ENCODE measurements at regions not wholly inside any gene's neighbourhood (a gene's known extent, or its start where the extent isn't known, plus 50 kb on each side); places are given as distances from the start of the nearest gene placed in this dataset.
A peak's percentile ranks its signal among the peaks of the same experiment; 100 is the strongest.

DNA sequence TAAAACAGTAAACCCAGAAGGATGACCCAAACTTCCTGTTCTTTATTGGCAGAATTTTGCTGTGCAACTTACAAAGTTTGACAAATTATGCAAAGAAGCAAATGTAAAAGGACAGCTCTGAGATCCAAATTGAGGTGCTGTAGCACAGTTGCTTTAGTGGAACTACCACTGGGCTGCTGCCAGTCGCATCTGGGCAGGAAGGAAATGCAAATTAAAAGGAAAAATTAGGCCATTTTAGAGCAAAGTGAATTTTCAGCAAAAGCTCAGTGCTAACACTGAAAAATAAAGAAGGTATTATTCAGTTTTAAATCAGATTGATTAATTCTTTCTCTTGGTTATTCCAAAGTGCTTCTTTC, 104.5 kb downstream of the ZMAT3 start:
- Mint-ChIP-seq H3K36me3 (ENCODE audit: low read depth) (no peaks in the 10 kb centered on the region), H3K9me3 (no peaks in the 10 kb centered on the region), H3K27me3 (ENCODE audit: low read depth, poor library complexity) (peaks cover 5% of the 10 kb centered on the region), H3K4me3 (no peak overlapping the region), H3K27ac (no peak overlapping the region), H3K4me1 (peaks cover 17% of the 10 kb centered on the region)
- no peak for DNase-seq
- TF ChIP-seq, protein P1, sequence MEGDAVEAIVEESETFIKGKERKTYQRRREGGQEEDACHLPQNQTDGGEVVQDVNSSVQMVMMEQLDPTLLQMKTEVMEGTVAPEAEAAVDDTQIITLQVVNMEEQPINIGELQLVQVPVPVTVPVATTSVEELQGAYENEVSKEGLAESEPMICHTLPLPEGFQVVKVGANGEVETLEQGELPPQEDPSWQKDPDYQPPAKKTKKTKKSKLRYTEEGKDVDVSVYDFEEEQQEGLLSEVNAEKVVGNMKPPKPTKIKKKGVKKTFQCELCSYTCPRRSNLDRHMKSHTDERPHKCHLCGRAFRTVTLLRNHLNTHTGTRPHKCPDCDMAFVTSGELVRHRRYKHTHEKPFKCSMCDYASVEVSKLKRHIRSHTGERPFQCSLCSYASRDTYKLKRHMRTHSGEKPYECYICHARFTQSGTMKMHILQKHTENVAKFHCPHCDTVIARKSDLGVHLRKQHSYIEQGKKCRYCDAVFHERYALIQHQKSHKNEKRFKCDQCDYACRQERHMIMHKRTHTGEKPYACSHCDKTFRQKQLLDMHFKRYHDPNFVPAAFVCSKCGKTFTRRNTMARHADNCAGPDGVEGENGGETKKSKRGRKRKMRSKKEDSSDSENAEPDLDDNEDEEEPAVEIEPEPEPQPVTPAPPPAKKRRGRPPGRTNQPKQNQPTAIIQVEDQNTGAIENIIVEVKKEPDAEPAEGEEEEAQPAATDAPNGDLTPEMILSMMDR (IDR thresholded peaks at IDR 0.05): no peak

DNA sequence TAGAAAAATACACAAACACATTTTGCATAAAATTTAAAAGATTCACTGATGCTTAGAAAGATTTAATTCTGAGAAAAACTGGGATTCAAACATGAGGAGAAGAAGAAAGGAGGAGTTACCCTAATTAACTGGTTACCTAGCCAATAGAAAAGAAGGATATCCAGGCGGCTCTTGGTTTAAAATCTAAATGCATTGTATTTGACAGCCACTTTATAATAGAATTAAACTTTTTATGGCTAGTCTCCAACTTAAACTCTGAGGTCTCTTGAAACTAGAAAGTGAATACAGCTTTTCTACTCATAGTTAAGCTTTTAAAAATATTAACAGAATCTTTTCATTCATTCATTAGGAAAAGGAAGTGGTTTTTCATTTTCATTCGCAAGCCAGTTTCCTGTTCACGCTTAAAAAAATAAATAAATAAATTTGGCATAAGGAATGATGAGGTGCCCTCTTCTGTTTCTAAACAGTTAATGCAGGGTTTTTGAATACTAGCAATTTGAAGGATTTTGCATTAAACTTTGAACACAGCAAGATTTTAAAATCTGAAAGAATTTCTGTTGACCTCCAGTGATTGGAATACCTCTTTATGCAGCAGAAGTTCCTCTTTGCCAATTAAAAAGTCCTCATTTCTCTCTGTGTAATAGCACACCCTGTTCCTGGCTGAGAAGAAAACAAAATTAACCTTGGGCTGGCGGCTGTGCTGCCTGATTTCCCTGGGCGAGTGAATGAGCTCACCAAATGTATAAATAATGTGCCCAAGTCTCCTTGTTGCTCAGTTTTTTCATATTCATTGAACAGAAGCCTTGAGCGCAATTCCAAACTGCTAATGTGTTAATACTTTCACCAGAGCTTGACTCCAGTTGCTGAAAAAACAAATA, 105.1 kb downstream of the ZMAT3 start:
- H3K9me3 Mint-ChIP-seq: no peaks in the 10 kb centered on the region
- no peak overlapping the region for H3K27ac Mint-ChIP-seq
- no peak for DNase-seq

DNA sequence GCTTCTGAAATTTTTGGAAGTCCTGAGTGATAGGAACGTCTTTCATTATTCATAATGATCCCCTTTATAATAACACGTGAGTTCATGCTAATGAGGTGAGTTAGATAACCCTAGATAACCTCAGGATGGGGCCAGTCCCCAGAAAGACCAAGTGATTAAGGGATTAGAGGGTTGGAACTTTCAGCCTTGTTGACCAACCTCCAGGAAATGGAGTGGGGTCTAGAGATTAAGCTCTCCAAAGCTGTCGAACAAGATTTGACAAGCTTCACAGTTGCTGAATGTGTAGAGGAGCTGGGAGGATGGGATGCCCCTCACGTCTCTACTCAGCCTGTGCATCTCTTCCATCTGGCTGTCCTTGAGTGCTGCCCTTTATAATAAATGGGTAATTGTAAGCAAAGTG, 107.1 kb downstream of the ZMAT3 start:
- no peak overlapping the region for H3K4me3 Mint-ChIP-seq
- peaks cover 17% of the 10 kb centered on the region for H3K4me1 Mint-ChIP-seq
- no peak for DNase-seq
- H3K9me3 Mint-ChIP-seq: no peaks in the 10 kb centered on the region
- no peaks in the 10 kb centered on the region for H3K36me3 Mint-ChIP-seq (ENCODE audit: low read depth)
- no peak overlapping the region for H3K27ac Mint-ChIP-seq
- peaks cover 5% of the 10 kb centered on the region for H3K27me3 Mint-ChIP-seq (ENCODE audit: low read depth, poor library complexity)
- TF ChIP-seq, protein P1 (IDR thresholded peaks at IDR 0.05): no peak

More for the DNA sequence above, 105.1 kb downstream of the ZMAT3 start:
- TF ChIP-seq, protein P1 (IDR thresholded peaks at IDR 0.05): peak; percentile 58
- no peaks in the 10 kb centered on the region for H3K36me3 Mint-ChIP-seq (ENCODE audit: low read depth)
- H3K4me3 Mint-ChIP-seq: peak overlapping the region; percentile 15
- H3K27me3 Mint-ChIP-seq (ENCODE audit: low read depth, poor library complexity): peaks cover 5% of the 10 kb centered on the region
- peaks cover 17% of the 10 kb centered on the region for H3K4me1 Mint-ChIP-seq

DNA sequence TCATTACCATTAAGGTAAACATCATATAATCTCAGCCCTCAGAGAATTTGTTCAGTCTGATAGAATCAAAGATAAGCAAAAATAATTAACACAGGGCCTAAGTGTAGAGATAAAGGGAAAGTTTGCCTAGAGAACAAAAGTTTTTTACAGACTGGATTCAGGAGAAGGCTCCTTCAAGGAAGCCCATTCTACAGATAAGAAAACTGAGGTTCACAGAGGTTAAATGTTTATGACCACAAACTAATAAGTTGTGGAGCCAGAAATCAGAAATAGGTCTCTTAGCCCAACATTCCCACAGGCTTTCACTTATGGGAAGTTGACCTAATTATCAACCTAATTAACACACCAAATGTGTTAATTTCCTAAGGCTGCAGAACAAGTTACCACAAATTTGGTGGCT, 110.7 kb downstream of the ZMAT3 start:
- H3K4me3 Mint-ChIP-seq: no peak overlapping the region
- H3K4me1 Mint-ChIP-seq: no peaks in the 10 kb centered on the region
- H3K27ac Mint-ChIP-seq: no peak overlapping the region
- no peaks in the 10 kb centered on the region for H3K36me3 Mint-ChIP-seq (ENCODE audit: low read depth)
- H3K27me3 Mint-ChIP-seq (ENCODE audit: low read depth, poor library complexity): peaks cover 9% of the 10 kb centered on the region
- TF ChIP-seq, protein P1 (IDR thresholded peaks at IDR 0.05): no peak
- DNase-seq: no peak
- no peaks in the 10 kb centered on the region for H3K9me3 Mint-ChIP-seq

DNA sequence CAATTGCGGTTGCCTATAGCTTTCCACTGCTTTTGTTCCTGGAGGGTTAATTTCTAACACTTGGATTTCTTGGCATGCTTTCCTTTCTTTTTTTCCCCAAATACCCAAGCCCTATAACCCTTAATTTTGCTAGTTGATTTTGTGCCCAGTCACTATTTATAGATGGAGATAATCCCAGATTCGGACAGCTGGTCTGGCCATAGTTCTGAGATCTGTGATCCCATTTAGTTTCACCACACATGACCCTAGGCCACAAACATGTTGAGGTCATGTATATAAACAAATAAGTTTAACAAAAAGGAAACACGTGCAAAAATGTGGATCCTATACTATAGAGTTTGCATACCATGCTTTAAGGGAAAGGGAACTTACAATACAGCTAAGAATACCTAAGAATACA, 111.4 kb downstream of the ZMAT3 start:
- TF ChIP-seq, protein P1 (IDR thresholded peaks at IDR 0.05): no peak
- no peaks in the 10 kb centered on the region for H3K36me3 Mint-ChIP-seq (ENCODE audit: low read depth)
- H3K27me3 Mint-ChIP-seq (ENCODE audit: low read depth, poor library complexity): peaks cover 9% of the 10 kb centered on the region
- DNase-seq: no peak
- no peaks in the 10 kb centered on the region for H3K9me3 Mint-ChIP-seq
- no peak overlapping the region for H3K4me3 Mint-ChIP-seq
- H3K27ac Mint-ChIP-seq: no peak overlapping the region
- H3K4me1 Mint-ChIP-seq: no peaks in the 10 kb centered on the region

DNA sequence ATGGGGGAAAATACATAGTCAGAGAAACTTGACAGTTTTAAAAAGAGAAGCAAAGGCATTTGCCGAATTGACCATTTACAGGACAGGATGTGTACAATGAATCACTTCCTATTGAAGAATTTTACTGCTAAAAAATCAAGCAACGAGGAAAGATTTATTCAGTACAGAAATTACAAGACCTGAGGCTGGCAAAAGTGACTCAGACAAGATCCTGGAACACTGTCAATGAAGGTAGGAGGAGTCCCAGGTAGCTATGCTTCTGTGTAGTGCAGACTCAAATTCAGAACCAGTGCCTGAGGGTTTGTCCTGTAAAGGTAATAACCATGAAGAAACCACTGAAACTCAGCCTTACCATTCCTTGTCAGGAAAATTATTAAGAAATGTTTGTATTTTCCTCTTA, 120.9 kb downstream of the ZMAT3 start:
- no peaks in the 10 kb centered on the region for H3K36me3 Mint-ChIP-seq (ENCODE audit: low read depth)
- no peaks in the 10 kb centered on the region for H3K4me1 Mint-ChIP-seq
- H3K27ac Mint-ChIP-seq: no peak overlapping the region
- H3K27me3 Mint-ChIP-seq (ENCODE audit: low read depth, poor library complexity): no peaks in the 10 kb centered on the region
- H3K4me3 Mint-ChIP-seq: no peak overlapping the region
- no peaks in the 10 kb centered on the region for H3K9me3 Mint-ChIP-seq
- TF ChIP-seq, protein P1 (IDR thresholded peaks at IDR 0.05): no peak
- DNase-seq: no peak
